ENCODE measurements at regions not wholly inside any gene's neighbourhood (a gene's known extent, or its start where the extent isn't known, plus 50 kb on each side); places are given as distances from the start of the nearest gene placed in this dataset.
"Not testable (repeated sequence)": the region's sequence is repeated elsewhere in the genome, so short reads cannot be mapped to it uniquely, and the experiment has no call there.

DNA sequence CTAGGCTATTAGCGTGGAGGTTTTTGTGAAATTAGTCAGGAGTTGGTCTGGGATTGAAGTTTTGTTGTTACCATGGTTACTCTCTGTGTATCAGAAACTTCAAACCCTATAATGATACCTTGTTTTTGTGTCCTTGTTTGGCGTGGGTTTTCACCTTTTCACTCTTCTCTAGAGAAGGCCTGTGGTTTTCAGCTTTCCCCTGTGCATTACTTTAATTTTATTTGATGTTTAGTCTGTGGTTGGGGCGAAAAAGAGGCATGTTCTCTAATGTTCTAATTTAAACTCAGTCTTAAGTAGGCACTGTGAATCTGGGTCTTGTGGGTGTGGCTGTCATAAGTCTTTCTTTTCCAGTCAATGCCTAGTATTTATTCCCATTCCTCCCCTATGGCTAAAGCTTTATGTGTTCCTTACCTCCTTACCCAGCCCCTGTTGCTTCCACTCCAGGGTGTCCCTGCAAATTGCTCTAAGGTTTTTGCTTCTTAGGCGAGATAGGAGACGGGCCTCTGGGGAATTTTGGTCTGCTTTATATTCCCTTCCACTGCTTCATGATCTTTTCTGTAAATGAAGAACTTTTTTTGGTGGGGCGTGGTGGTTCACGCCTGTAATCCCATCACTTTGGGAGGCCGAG is 125.1 kb upstream of the XIST start:
- intact Hi-C loops (cut with DNase I) = no loop called here
- DNase-seq = no peak
- Histone ChIP-seq H3K27me3 (ENCODE audit: insufficient read depth in 3 of 3, low read length in 2 of 3) (no peaks in the 10 kb centered on the region), H3K4me1 (no peaks in the 10 kb centered on the region), H3K4me3 (no peak overlapping the region), H3K27ac (no peak overlapping the region), H3K36me3 (ENCODE audit: insufficient read depth in 1 of 2, low read depth in 1 of 2) (no peaks in the 10 kb centered on the region), H3K9me3 (no peaks in the 10 kb centered on the region)
- TF ChIP-seq, protein P1, sequence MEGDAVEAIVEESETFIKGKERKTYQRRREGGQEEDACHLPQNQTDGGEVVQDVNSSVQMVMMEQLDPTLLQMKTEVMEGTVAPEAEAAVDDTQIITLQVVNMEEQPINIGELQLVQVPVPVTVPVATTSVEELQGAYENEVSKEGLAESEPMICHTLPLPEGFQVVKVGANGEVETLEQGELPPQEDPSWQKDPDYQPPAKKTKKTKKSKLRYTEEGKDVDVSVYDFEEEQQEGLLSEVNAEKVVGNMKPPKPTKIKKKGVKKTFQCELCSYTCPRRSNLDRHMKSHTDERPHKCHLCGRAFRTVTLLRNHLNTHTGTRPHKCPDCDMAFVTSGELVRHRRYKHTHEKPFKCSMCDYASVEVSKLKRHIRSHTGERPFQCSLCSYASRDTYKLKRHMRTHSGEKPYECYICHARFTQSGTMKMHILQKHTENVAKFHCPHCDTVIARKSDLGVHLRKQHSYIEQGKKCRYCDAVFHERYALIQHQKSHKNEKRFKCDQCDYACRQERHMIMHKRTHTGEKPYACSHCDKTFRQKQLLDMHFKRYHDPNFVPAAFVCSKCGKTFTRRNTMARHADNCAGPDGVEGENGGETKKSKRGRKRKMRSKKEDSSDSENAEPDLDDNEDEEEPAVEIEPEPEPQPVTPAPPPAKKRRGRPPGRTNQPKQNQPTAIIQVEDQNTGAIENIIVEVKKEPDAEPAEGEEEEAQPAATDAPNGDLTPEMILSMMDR (IDR thresholded peaks at IDR 0.05) = no peak
- 93 to 94% (median 93%) methylated on average over 8 of the region's 8 CpGs for WGBS, 3 donors
- ATAC-seq = no peak

GRCh38 chrX:73967461-73967860 is 114.9 kb upstream of the XIST start:
- 74 to 96% (median 95%) methylated on average over 22 of the region's 22 CpGs for WGBS, 3 donors
- H3K9me3 ChIP-seq; DNase-seq; H3K4me3 ChIP-seq; H3K27ac ChIP-seq; intact Hi-C loops (cut with DNase I); ATAC-seq; H3K27me3 ChIP-seq (ENCODE audit: insufficient read depth in 3 of 3, low read length in 2 of 3): not testable (repeated sequence)
- H3K36me3 ChIP-seq (ENCODE audit: insufficient read depth in 1 of 2, low read depth in 1 of 2) = peaks cover 0 to 11% of the 10 kb centered on the region in 2 donors
- H3K4me1 ChIP-seq = peaks cover 17% of the 10 kb centered on the region

DNA sequence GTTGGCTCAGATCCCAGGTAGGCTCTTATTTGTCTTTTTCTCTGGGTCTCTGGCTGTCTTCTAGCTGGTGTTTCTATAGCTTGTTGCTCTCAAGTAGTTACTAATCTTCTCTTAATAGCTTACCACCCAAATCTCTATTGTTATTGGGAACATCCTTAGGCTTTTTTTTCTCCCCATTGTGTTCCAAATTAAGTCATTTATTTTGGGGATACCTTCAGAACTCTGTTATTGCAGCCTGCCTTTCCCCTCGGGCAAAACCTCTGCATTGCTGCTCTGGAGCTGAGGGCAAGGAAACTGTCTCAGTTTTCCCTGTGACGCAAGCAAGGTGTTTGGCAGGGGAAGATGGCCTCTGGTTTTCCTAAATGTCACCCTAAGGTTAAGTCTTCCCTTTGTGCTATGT is 113.3 kb upstream of the XIST start:
- 21 to 30% (median 28%) methylated on average over 2 of the region's 2 CpGs for WGBS, 3 donors
- Histone ChIP-seq H3K9me3 (no peaks in the 10 kb centered on the region), H3K4me1 (peaks cover 21% of the 10 kb centered on the region), H3K4me3 (no peak overlapping the region), H3K36me3 (ENCODE audit: insufficient read depth in 1 of 2, low read depth in 1 of 2) (peaks cover 0 to 11% of the 10 kb centered on the region in 2 donors), H3K27ac (peak overlapping the region; percentile 19), H3K27me3 (ENCODE audit: insufficient read depth in 3 of 3, low read length in 2 of 3) (no peaks in the 10 kb centered on the region)
- DNase-seq (no peak), ATAC-seq (no peak)
- intact Hi-C loops (cut with DNase I) = no loop called here
- TF ChIP-seq, protein P1 (IDR thresholded peaks at IDR 0.05) = no peak

GRCh38 chrX:73964579-73964978 is 112.1 kb upstream of the XIST start:
- intact Hi-C loops (cut with DNase I) = no loop called here
- ATAC-seq = no peak
- Histone ChIP-seq H3K4me3 (no peak overlapping the region), H3K36me3 (ENCODE audit: insufficient read depth in 1 of 2, low read depth in 1 of 2) (peaks cover 0 to 7% of the 10 kb centered on the region in 2 donors), H3K9me3 (no peaks in the 10 kb centered on the region), H3K27me3 (ENCODE audit: insufficient read depth in 3 of 3, low read length in 2 of 3) (no peaks in the 10 kb centered on the region), H3K27ac (peak overlapping the region; percentile 71), H3K4me1 (peaks cover 21% of the 10 kb centered on the region)
- no peak for DNase-seq
- TF ChIP-seq, protein P1 (IDR thresholded peaks at IDR 0.05) = no peak
- 77 to 85% (median 78%) methylated on average over 1 of the region's 1 CpG for whole genome bisulfite sequencing, 3 donors

GRCh38 chrX:73963682-73964081 is 111.2 kb upstream of the XIST start:
- WGBS, 3 donors = 31 to 45% (median 33%) methylated on average over 9 of the region's 9 CpGs
- Histone ChIP-seq H3K9me3 (no peaks in the 10 kb centered on the region), H3K4me1 (peaks cover 21% of the 10 kb centered on the region), H3K4me3 (no peak overlapping the region), H3K36me3 (ENCODE audit: insufficient read depth in 1 of 2, low read depth in 1 of 2) (no peaks in the 10 kb centered on the region), H3K27me3 (ENCODE audit: insufficient read depth in 3 of 3, low read length in 2 of 3) (no peaks in the 10 kb centered on the region), H3K27ac (peak overlapping the region; percentile 71)
- DNase-seq = peak; percentile 50 to 84
- intact Hi-C loops (cut with DNase I) = no loop called here
- TF ChIP-seq, protein P1 (IDR thresholded peaks at IDR 0.05) = no peak
- ATAC-seq = peak; percentile 96 to 97 (median 96)
